Neuronal stem cell (in vitro differentiated cells): ENCODE measurements at regions not wholly inside any gene's neighbourhood (a gene's known extent, or its start where the extent isn't known, plus 50 kb on each side); places are given as distances from the start of the nearest gene placed in this dataset.
A peak's percentile ranks its signal among the peaks of the same experiment; 100 is the strongest.

Experiments used
- DNase-seq: peaks from one replicate; pipeline ENCODE4 v3.0.0-alpha.2; 2013; ENCODE audit warnings: low spot score
- H2AFZ ChIP-seq: one replicate; pipeline ENCODE4 v1.6.1; 2013; ENCODE audit warnings: mild to moderate bottlenecking, low read length, inconsistent platforms
- H2AK5ac ChIP-seq: 2 replicates; pipeline ENCODE4 v1.6.1; 2013; ENCODE audit warnings: low read depth, mild to moderate bottlenecking, inconsistent platforms, low read length, moderate library complexity, mixed read lengths
- H2BK120ac ChIP-seq: 2 replicates; pipeline ENCODE4 v1.6.1; 2013; ENCODE audit warnings: low read depth, mild to moderate bottlenecking, inconsistent platforms, low read length, moderate library complexity, mixed read lengths
- H2BK12ac ChIP-seq: one replicate; pipeline ENCODE4 v1.6.1; 2013; ENCODE audit warnings: low read length, inconsistent platforms
- H2BK15ac ChIP-seq: 2 replicates; pipeline ENCODE4 v1.6.1; 2013; ENCODE audit warnings: mild to moderate bottlenecking, low read length, inconsistent platforms, mixed read lengths
- H2BK5ac ChIP-seq: one replicate; pipeline ENCODE4 v1.6.1; 2013; ENCODE audit warnings: inconsistent platforms, mild to moderate bottlenecking, low read length, moderate library complexity
- H3K14ac ChIP-seq: one replicate; pipeline ENCODE4 v1.6.1; 2013; ENCODE audit warnings: low read length, inconsistent platforms
- H3K18ac ChIP-seq: 2 replicates; pipeline ENCODE4 v1.6.1; 2013; ENCODE audit warnings: low read length, inconsistent platforms
- H3K23ac ChIP-seq: 2 replicates; pipeline ENCODE4 v1.6.1; 2013; ENCODE audit warnings: low read depth, mild to moderate bottlenecking, mixed read lengths, low read length, inconsistent platforms; ENCODE audit not compliant: poor library complexity
- H3K27ac ChIP-seq: replicated peaks from 3 replicates; pipeline ENCODE4 v1.5.1; 2013; ENCODE audit warnings: low read length, inconsistent platforms
- H3K27me3 ChIP-seq, 3 experiments: 2 replicates each; pipeline ENCODE4 v1.6.1; 2013; ENCODE audit warnings: low read length in 3 of 3, mild to moderate bottlenecking in 2 of 3, inconsistent platforms in 1 of 3, low read depth in 1 of 3, mixed read lengths in 1 of 3, moderate library complexity in 1 of 3; ENCODE audit not compliant: control insufficient read depth in 3 of 3, insufficient read depth in 3 of 3
- H3K36me3 ChIP-seq, 2 donors: replicated peaks in 1 of 2; 2 replicates each; pipeline ENCODE4 v1.6.1; 2013; ENCODE audit warnings: low read length in 2 of 2; ENCODE audit not compliant: control insufficient read depth in 2 of 2, insufficient read depth in 2 of 2
- H3K4ac ChIP-seq: 2 replicates; pipeline ENCODE4 v1.6.1; 2013; ENCODE audit warnings: inconsistent platforms, mild to moderate bottlenecking, low read length, moderate library complexity
- H3K4me1 ChIP-seq, 2 donors: 1 replicate in 1 of 2; 2 replicates in 1 of 2; pipeline ENCODE4 v1.6.1; 2013; ENCODE audit warnings: low read length in 2 of 2, low read depth in 1 of 2; ENCODE audit not compliant: control insufficient read depth in 2 of 2, insufficient read depth in 1 of 2
- H3K4me2 ChIP-seq: one replicate; pipeline ENCODE4 v1.6.1; 2013; ENCODE audit warnings: mild to moderate bottlenecking, low read length, inconsistent platforms; ENCODE audit not compliant: insufficient read depth, poor library complexity, severe bottlenecking
- H3K4me3 ChIP-seq, 2 donors: 2 replicates each; pipeline ENCODE4 v1.5.1; 2013; ENCODE audit warnings: low read length in 2 of 2, mild to moderate bottlenecking in 2 of 2, inconsistent platforms in 1 of 2, moderate library complexity in 1 of 2
- H3K79me1 ChIP-seq: one replicate; pipeline ENCODE4 v1.6.1; 2013; ENCODE audit warnings: low read depth, mild to moderate bottlenecking, inconsistent platforms, low read length, moderate library complexity
- H3K9ac ChIP-seq: one replicate; pipeline ENCODE4 v1.6.1; 2013; ENCODE audit warnings: mild to moderate bottlenecking, low read depth, low read length, inconsistent platforms; ENCODE audit not compliant: poor library complexity
- H3K9me3 ChIP-seq, 2 donors: replicated peaks in 1 of 2; 2 replicates each; pipeline versions ENCODE3 to v1.6.1; 2013; ENCODE audit warnings: low read length in 2 of 2, mild to moderate bottlenecking in 2 of 2, inconsistent platforms in 1 of 2, low read depth in 1 of 2, mixed read lengths in 1 of 2, moderate library complexity in 1 of 2; ENCODE audit not compliant: control insufficient read depth in 2 of 2, insufficient read depth in 1 of 2
- H4K8ac ChIP-seq: one replicate; pipeline ENCODE4 v1.6.1; 2013; ENCODE audit warnings: low read depth, mild to moderate bottlenecking, inconsistent platforms, low read length, moderate library complexity
- H4K91ac ChIP-seq: one replicate; pipeline ENCODE4 v1.6.1; 2013; ENCODE audit warnings: low read length, low read depth, mild to moderate bottlenecking, inconsistent platforms; ENCODE audit not compliant: poor library complexity
- WGBS, 2 donors: extraction: QIAGEN DNeasy Blood & Tissue Kit; methylation state at CpG; one replicate each; pipeline ENCODE4 v1.1.7; 2013; ENCODE audit warnings: missing lambda C conversion rate in 2 of 2, mixed read lengths in 1 of 2; ENCODE audit not compliant: insufficient read length in 2 of 2, insufficient replicate concordance in 1 of 2; ENCODE audit errors: extremely low coverage in 2 of 2; 5-methylcytosine and 5-hydroxymethylcytosine counted together

- WGBS, 2 donors: no CpG with 5 or more reads among the region's 3 CpGs
- Histone ChIP-seq H4K8ac (no peak overlapping the region), H2BK120ac (no peak overlapping the region), H3K4me3 (no peak overlapping the region), H3K36me3 (no peaks in the 10 kb centered on the region), H3K14ac (no peak overlapping the region), H2AFZ (no peak overlapping the region), H2BK12ac (no peak overlapping the region), H3K79me1 (no peaks in the 10 kb centered on the region), H3K9ac (no peak overlapping the region), H3K4me2 (no peak overlapping the region), H3K18ac (no peak overlapping the region), H3K27ac (no peak overlapping the region), H3K4ac (no peak overlapping the region), H3K23ac (no peak overlapping the region), H2BK15ac (no peak overlapping the region), H3K27me3 (no peaks in the 10 kb centered on the region), H2AK5ac (no peak overlapping the region), H4K91ac (no peak overlapping the region), H3K9me3 (no peaks in the 10 kb centered on the region), H3K4me1 (no peaks in the 10 kb centered on the region), H2BK5ac (no peak overlapping the region)
- no peak for DNase-seq
Observed at GRCh38 chr4:10773010-10773409, 88.4 kb upstream of the CLNK start.

GRCh38 chr4:10765386-10765785 is 80.8 kb upstream of the CLNK start:
- H3K18ac ChIP-seq: no peak overlapping the region
- no peak overlapping the region for H2BK120ac ChIP-seq
- H3K36me3 ChIP-seq: no peaks in the 10 kb centered on the region

DNA sequence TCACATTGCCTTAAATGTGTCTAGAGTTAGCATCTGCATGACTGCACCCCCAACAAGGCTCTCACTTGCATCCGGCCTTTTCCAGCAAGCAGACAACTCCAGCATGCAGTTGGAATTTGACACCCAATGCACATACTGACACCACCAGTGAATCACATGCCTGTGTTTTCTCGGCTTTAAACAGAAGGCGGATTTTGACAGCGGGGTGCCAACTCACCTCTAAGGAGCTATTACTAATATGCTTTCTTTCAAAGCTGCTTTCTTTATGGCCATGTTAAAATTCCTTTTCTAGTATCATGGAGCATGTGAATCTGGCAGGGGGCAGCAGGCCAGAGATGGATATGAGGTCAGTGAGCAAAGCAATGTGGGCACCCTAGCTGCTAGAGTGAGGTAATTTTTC is 78.0 kb upstream of the CLNK start:
- H2BK5ac ChIP-seq: no peak overlapping the region
- H3K4me3 ChIP-seq: no peak overlapping the region
- no peak overlapping the region for H2BK120ac ChIP-seq
- H3K9me3 ChIP-seq: no peaks in the 10 kb centered on the region
- H4K8ac ChIP-seq: no peak overlapping the region
- no peak overlapping the region for H4K91ac ChIP-seq
- peak; percentile 18 for DNase-seq
- no peak overlapping the region for H2BK12ac ChIP-seq
- H3K4me1 ChIP-seq: peaks cover 2 to 5% of the 10 kb centered on the region in 2 donors
- no peak overlapping the region for H3K9ac ChIP-seq
- no peak overlapping the region for H3K27ac ChIP-seq
- WGBS, 2 donors: no CpG with 5 or more reads among the region's 4 CpGs
- H3K79me1 ChIP-seq: no peaks in the 10 kb centered on the region
- no peak overlapping the region for H3K23ac ChIP-seq
- no peak overlapping the region for H3K4ac ChIP-seq
- no peak overlapping the region for H2BK15ac ChIP-seq
- H2AFZ ChIP-seq: peak overlapping the region; percentile 25
- H3K4me2 ChIP-seq: no peak overlapping the region
- no peaks in the 10 kb centered on the region for H3K36me3 ChIP-seq
- no peaks in the 10 kb centered on the region for H3K27me3 ChIP-seq
- H3K14ac ChIP-seq: no peak overlapping the region
- no peak overlapping the region for H2AK5ac ChIP-seq
- no peak overlapping the region for H3K18ac ChIP-seq

More at GRCh38 chr4:10765386-10765785, 80.8 kb upstream of the CLNK start:
- H4K91ac ChIP-seq: no peak overlapping the region
- DNase-seq: no peak
- no peak overlapping the region for H2BK5ac ChIP-seq
- no CpG with 5 or more reads among the region's 3 CpGs for WGBS, 2 donors
- no peak overlapping the region for H3K9ac ChIP-seq
- H3K27ac ChIP-seq: no peak overlapping the region
- H3K4ac ChIP-seq: no peak overlapping the region
- no peaks in the 10 kb centered on the region for H3K27me3 ChIP-seq
- H3K4me3 ChIP-seq: no peak overlapping the region
- H4K8ac ChIP-seq: no peak overlapping the region
- no peak overlapping the region for H2AK5ac ChIP-seq
- H2BK15ac ChIP-seq: no peak overlapping the region
- no peaks in the 10 kb centered on the region for H3K9me3 ChIP-seq
- H3K79me1 ChIP-seq: no peaks in the 10 kb centered on the region
- H2BK12ac ChIP-seq: no peak overlapping the region
- H3K4me1 ChIP-seq: peaks cover 2 to 5% of the 10 kb centered on the region in 2 donors
- no peak overlapping the region for H3K4me2 ChIP-seq
- no peak overlapping the region for H3K23ac ChIP-seq
- no peak overlapping the region for H3K14ac ChIP-seq
- no peak overlapping the region for H2AFZ ChIP-seq

DNA sequence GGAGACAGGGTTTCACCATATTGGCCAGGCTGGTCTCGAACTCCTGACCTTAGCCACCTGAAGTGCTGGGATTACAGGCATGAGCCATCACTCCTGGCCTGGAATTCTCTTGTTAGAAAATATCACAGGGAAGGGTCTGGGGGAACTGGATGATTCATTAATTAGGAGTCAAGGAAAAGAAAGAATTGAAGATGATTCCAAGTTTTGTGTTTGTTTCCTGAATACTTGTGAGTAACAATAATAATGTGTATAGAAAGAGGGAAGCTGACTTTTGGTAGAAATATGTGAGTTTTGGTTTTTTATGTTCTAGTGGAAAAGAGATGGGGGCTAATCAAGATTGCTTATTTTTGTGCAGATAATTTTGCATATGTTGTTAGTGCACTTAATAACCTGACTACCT is 77.3 kb upstream of the CLNK start:
- H2BK15ac ChIP-seq: no peak overlapping the region

More for the DNA sequence above, 77.3 kb upstream of the CLNK start:
- no peak overlapping the region for H3K18ac ChIP-seq
- H3K9ac ChIP-seq: no peak overlapping the region
- no CpG with 5 or more reads among the region's 1 CpG for WGBS, 2 donors
- no peak overlapping the region for H2AK5ac ChIP-seq
- no peak overlapping the region for H4K91ac ChIP-seq
- H3K4ac ChIP-seq: no peak overlapping the region
- H4K8ac ChIP-seq: no peak overlapping the region
- no peak overlapping the region for H3K14ac ChIP-seq
- no peak overlapping the region for H2AFZ ChIP-seq
- H3K4me3 ChIP-seq: no peak overlapping the region
- no peak for DNase-seq
- no peak overlapping the region for H2BK120ac ChIP-seq
- H3K27me3 ChIP-seq: no peaks in the 10 kb centered on the region
- no peak overlapping the region for H3K23ac ChIP-seq
- H3K9me3 ChIP-seq: no peaks in the 10 kb centered on the region
- H3K79me1 ChIP-seq: no peaks in the 10 kb centered on the region
- H3K4me1 ChIP-seq: peaks cover 2 to 5% of the 10 kb centered on the region in 2 donors
- no peaks in the 10 kb centered on the region for H3K36me3 ChIP-seq
- no peak overlapping the region for H3K4me2 ChIP-seq
- H3K27ac ChIP-seq: no peak overlapping the region
- no peak overlapping the region for H2BK12ac ChIP-seq
- no peak overlapping the region for H2BK5ac ChIP-seq
